HUES48 (cell line): ENCODE measurements at regions not wholly inside any gene's neighbourhood (a gene's known extent, or its start where the extent isn't known, plus 50 kb on each side); places are given as distances from the start of the nearest gene placed in this dataset.

Source experiments
- H3K27ac ChIP-seq: one replicate; pipeline ENCODE4 v1.7.0; 2013; ENCODE audit warnings: low read depth, low read length, inconsistent platforms
- H3K27me3 ChIP-seq: 2 replicates; pipeline ENCODE4 v1.6.1; 2013; ENCODE audit warnings: mild to moderate bottlenecking, low read length; ENCODE audit not compliant: control insufficient read depth, insufficient read depth
- H3K36me3 ChIP-seq: 2 replicates; pipeline ENCODE4 v1.6.1; 2013; ENCODE audit warnings: low read length; ENCODE audit not compliant: control insufficient read depth, insufficient read depth
- H3K4me1 ChIP-seq: 2 replicates; pipeline ENCODE4 v1.6.1; 2013; ENCODE audit warnings: mild to moderate bottlenecking, low read length; ENCODE audit not compliant: control insufficient read depth, insufficient read depth
- H3K4me3 ChIP-seq: 2 replicates; pipeline ENCODE4 v1.5.1; 2013; ENCODE audit warnings: mild to moderate bottlenecking, low read depth, low read length
- H3K9ac ChIP-seq: 2 replicates; pipeline ENCODE4 v1.6.1; 2013; ENCODE audit warnings: mild to moderate bottlenecking, low read depth, low read length, moderate library complexity
- H3K9me3 ChIP-seq: 2 replicates; pipeline ENCODE4 v1.6.1; 2013; ENCODE audit warnings: low read length; ENCODE audit not compliant: control insufficient read depth, insufficient read depth

DNA sequence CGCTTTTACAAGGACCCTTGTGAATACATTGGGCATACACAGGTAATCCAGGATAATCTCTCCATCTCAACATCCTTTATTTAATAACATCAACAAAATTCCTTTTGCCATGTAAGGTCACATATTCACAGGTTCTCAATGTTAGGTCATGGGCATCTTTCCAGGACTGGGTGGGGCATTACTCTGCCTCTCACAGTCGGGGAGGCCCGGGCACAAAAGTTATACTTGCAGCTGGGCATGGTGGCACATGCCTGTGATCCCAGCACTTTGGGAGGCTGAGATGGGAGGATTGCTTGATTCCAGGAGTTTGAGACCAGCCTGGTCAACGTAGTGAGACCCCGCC lies 93.7 kb upstream of the AP1S2 start:
- Histone ChIP-seq H3K27me3 (no peaks in the 10 kb centered on the region), H3K9me3 (no peaks in the 10 kb centered on the region), H3K9ac (peak overlapping the region; percentile 16; the same call in 1 of the 2 replicates), H3K4me1 (peaks cover 16% of the 10 kb centered on the region), H3K27ac (peak overlapping the region; percentile 89), H3K36me3 (no peaks in the 10 kb centered on the region), H3K4me3 (no peak overlapping the region)

DNA sequence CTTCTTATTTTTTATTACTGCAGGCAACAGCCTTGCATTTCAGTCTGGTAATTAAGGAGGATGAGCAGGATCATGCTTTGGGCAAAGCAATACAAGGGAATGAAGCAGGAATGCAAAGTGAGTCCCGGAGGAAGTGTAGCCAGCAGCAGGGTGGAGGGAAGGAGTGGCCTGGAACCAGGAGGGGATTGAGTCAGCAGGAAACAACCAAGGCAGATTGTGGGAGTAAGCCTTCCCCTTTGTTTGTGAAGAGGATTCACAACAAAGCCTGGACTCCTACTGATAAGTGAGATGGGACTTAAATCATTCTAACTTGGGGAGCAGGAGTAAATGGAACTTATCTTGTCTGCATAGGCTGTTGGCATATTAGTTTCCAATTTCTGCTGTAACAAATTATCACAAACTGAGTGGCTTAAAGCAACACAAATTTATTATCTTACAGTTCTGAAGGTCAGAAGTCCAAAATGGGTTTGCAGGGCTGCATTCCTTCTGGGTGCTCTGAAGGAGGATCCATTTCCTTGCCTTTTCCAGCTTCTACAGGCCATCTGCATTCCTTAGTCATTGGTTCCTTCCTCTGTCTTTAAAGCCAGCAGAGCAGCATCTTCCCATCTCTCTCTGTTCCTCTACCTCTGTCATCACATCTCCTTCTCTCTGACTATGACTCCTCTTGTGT lies 93.2 kb upstream of the AP1S2 start:
- Histone ChIP-seq H3K27ac (peak overlapping the region; percentile 89), H3K4me3 (0 out of 2 replicates have a peak overlapping the region, but pooled peaks have one; percentile 5)

DNA sequence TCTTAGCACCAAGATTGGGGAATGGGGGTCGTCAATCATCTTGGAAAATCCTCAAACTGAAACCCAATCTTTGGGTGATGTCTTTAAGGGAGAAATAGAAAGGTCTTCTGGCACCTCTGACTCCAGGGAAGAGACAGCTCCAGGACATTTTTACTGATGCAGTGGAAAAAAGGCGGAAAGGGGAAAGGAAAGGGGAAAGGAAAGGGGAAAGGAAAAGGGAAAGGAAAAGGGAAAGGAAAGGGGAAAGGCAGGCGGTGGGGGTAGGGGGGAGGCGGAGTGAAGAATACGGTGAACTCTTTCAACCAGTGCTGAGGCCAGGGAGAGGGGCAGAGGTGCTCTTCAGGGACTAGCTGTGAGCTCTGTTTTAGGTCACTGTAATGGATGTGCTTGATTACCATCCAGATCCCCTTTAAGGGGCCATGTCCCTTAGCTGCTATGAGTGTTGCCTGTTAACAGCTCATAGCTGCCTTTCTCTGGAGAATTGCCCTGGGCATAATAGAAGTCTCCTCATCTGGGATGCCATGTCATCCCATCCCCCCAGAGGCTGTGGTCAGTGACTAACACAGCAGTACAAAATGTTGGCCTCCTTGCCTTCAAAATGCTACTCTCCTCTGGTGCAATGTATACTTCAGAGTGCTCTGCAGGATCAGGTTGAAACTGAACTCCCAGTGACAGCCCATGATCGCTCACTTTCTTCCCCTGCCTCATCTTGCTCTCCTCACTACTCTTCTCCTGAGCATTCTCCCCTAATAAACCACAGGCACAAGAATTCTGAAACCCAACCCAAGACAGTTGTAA lies 92.4 kb upstream of the AP1S2 start:
- Histone ChIP-seq H3K9ac (no peak overlapping the region), H3K4me3 (0 out of 2 replicates have a peak overlapping the region, but pooled peaks have one; percentile 5), H3K27ac (peak overlapping the region; percentile 89), H3K36me3 (no peaks in the 10 kb centered on the region), H3K27me3 (no peaks in the 10 kb centered on the region), H3K4me1 (peaks cover 16% of the 10 kb centered on the region), H3K9me3 (no peaks in the 10 kb centered on the region)

More for the DNA sequence above, 93.2 kb upstream of the AP1S2 start:
- Histone ChIP-seq H3K36me3 (no peaks in the 10 kb centered on the region), H3K4me1 (peaks cover 16% of the 10 kb centered on the region), H3K27me3 (no peaks in the 10 kb centered on the region), H3K9ac (peak overlapping the region; percentile 16; the same call in 1 of the 2 replicates), H3K9me3 (no peaks in the 10 kb centered on the region)

DNA sequence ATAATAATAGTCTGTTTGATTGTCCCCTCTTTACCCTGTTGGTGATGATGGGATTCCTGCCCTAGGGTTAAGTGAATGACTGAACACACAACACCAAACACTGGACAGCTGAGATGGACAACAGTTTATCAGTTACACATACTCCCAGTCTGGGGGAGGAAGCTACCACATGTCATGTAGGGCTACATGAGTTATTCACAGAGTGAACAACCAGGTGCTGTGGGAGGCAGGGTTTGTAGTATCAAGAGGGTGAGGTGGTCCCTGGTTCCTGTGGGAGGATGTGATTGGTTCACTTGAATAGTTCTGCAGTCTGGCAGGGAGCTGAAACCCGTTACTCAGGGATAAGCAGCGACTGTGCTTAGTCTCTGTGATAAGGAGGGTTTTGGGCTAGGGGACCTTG lies 88.8 kb upstream of the AP1S2 start:
- Histone ChIP-seq H3K27ac (no peak overlapping the region), H3K4me3 (no peak overlapping the region), H3K27me3 (no peaks in the 10 kb centered on the region)

DNA sequence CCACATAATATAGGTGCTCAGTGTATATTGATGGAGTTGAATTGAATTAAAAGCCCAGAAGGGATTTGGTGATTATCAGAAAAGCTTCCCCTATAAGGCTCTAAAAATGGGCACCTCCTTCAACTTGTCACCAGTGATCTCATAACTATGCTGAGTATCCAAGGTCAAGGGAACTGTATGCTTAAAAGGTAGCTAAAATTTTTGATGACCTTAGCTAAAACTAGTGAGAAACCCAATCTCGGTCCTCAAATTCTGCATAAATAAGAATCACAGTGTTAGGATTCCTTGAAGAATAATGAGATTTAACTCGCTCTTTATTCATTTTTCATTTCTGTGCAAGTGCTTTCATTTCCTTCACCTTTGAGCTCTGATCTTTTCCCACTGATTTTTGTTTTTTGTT lies 87.7 kb upstream of the AP1S2 start:
- Histone ChIP-seq H3K27ac (no peak overlapping the region), H3K9me3 (no peaks in the 10 kb centered on the region), H3K4me1 (peaks cover 8% of the 10 kb centered on the region), H3K27me3 (no peaks in the 10 kb centered on the region), H3K9ac (no peak overlapping the region), H3K4me3 (no peak overlapping the region), H3K36me3 (no peaks in the 10 kb centered on the region)

More for the DNA sequence above, 88.8 kb upstream of the AP1S2 start:
- Histone ChIP-seq H3K4me1 (peaks cover 16% of the 10 kb centered on the region), H3K9me3 (no peaks in the 10 kb centered on the region), H3K36me3 (no peaks in the 10 kb centered on the region), H3K9ac (no peak overlapping the region)

DNA sequence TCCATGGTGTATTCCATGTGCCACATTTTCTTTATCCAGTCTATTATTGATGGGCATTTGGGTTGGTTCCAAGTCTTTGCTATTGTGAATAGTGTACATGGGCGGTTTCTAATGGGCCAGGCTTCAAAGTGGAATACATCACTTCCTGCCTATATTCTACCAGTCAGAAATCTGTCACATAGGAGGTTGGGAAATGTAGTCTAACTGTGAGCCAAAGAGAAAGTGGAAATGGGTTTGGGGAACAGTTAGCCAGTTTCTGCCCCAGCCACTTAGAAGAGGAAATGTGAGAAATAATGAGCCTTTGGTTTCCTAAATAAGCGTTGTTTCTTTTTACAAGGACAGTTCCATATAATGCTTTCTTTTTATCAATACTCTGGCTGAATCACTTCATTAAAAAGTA lies 85.1 kb upstream of the AP1S2 start:
- no peaks in the 10 kb centered on the region for H3K36me3 ChIP-seq
- H3K4me3 ChIP-seq, result no peak overlapping the region
- no peak overlapping the region for H3K9ac ChIP-seq
- H3K9me3 ChIP-seq, result no peaks in the 10 kb centered on the region
- no peak overlapping the region for H3K27ac ChIP-seq
- H3K27me3 ChIP-seq, result no peaks in the 10 kb centered on the region
- no peaks in the 10 kb centered on the region for H3K4me1 ChIP-seq

DNA sequence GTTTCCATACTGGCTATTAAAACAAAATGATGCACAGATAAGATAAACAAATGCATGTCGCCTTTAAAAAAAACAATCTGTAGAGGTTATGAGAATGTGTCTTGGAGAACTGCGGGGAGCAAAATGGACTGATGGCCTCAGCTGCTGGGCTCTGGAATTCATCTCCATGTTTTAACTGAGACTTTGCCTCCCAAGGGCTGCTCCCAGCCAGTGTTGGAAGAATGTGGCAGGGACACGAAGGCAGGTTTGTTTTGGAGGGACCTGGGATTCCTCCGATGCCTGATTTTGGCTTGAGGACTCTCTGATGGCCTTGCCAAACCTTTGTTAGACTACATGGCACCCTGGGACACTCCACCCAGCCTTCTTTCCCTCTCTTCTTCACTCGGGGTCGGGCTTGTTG lies 83.5 kb upstream of the AP1S2 start:
- no peaks in the 10 kb centered on the region for H3K9me3 ChIP-seq
- H3K4me3 ChIP-seq, result no peak overlapping the region
- H3K27me3 ChIP-seq, result no peaks in the 10 kb centered on the region
- no peaks in the 10 kb centered on the region for H3K4me1 ChIP-seq
- H3K36me3 ChIP-seq, result no peaks in the 10 kb centered on the region
- no peak overlapping the region for H3K9ac ChIP-seq
- H3K27ac ChIP-seq, result no peak overlapping the region

DNA sequence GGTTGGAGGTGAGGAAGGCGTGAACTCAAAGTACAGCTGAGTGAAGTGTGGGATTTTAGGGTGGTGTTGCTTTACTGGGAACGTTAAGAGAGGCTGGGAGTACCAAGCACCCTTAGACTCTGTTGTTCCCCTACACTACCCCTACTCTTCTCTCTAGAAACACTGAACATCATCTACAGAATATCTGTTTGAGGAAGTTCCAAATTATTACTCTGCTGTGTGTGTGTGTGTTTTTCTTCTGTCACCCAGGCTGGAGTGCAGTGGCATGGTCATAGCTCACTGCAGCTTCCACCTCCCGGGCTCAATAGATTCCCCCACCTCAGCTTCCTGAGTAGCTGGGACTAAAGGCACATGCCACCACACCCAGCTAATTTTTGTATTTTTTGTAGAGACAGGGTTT lies 76.7 kb upstream of the AP1S2 start:
- Histone ChIP-seq H3K27me3 (no peaks in the 10 kb centered on the region), H3K9me3 (no peaks in the 10 kb centered on the region), H3K36me3 (no peaks in the 10 kb centered on the region), H3K27ac (no peak overlapping the region), H3K4me1 (peaks cover 22% of the 10 kb centered on the region), H3K4me3 (no peak overlapping the region), H3K9ac (no peak overlapping the region)

DNA sequence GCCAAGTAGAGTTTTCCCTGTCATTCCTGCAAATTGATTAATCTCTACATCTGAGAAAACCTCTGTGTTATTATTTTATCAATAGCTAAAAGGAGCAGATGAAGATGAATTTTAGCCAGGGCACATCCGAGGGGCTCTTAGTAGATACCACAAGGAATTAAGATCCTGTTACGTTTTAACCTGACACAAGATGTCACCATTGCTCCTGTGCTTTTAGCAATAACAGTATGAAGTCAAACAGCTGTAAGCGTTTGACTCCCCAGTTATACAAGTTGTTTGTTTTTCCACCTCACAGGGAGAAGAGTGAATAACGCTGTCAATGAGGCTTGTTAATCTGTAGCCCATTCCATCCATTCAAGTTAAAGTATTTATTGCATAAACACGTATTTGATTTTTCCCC lies 76.0 kb upstream of the AP1S2 start:
- Histone ChIP-seq H3K9me3 (no peaks in the 10 kb centered on the region), H3K4me1 (peaks cover 22% of the 10 kb centered on the region), H3K27ac (peak overlapping the region; percentile 47), H3K9ac (no peak overlapping the region), H3K36me3 (no peaks in the 10 kb centered on the region), H3K27me3 (no peaks in the 10 kb centered on the region), H3K4me3 (no peak overlapping the region)

DNA sequence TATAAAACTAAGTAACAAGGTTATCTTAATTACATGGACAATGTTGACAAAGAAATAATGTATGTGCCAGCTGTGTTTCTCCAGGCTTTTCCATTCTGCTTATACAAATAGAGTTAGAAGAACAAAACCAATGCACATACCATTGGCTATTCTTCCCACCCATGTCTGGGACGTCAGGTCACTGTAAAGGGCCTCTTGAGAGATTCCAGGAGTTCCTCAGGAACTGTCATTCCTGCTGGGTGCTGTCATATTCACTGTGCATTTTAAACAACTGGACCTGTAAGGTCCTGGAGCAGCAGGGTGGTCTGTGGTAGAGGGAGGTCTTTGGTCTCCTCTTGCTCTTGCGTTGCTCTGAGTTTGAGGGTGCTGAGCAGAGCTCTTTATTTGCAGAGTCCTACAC lies 74.6 kb upstream of the AP1S2 start:
- Histone ChIP-seq H3K9me3 (no peaks in the 10 kb centered on the region), H3K27ac (peak overlapping the region; percentile 5), H3K4me1 (peaks cover 22% of the 10 kb centered on the region), H3K9ac (no peak overlapping the region), H3K27me3 (no peaks in the 10 kb centered on the region), H3K4me3 (no peak overlapping the region), H3K36me3 (no peaks in the 10 kb centered on the region)

DNA sequence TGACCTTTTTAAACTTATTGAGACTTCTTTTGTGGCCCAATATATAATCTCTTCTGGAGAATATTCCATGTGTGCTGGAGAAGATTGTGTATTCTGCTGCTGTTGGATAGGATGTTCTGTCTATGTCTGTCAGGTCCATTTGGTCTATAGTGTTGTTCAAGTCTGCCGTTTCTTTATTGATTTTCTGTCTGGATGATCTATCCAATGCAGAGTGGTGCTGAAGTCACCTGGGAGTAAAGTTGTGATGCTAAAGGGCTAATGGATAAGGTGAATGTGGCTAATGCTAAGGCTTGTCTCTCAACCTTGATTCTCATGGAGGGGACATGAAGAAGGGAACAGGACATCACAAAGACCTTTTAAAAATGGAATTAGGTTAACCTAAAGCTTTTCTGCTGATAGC lies 72.0 kb upstream of the AP1S2 start:
- peaks cover 25% of the 10 kb centered on the region for H3K4me1 ChIP-seq
- no peak overlapping the region for H3K9ac ChIP-seq
- H3K27ac ChIP-seq, result no peak overlapping the region
- H3K9me3 ChIP-seq, result no peaks in the 10 kb centered on the region
- no peaks in the 10 kb centered on the region for H3K36me3 ChIP-seq
- H3K27me3 ChIP-seq, result no peaks in the 10 kb centered on the region
- no peak overlapping the region for H3K4me3 ChIP-seq
